NCI-H1930 (cell line): ENCODE measurements at regions not wholly inside any gene's neighbourhood (a gene's known extent, or its start where the extent isn't known, plus 50 kb on each side); places are given as distances from the start of the nearest gene placed in this dataset.

Source experiments
- DNase-seq, 2 experiments: peaks; one replicate each; lab custom pipeline; 2025; lab: John Stamatoyannopoulos, UW

GRCh38 chr14:71636820-71637471, 295.3 kb upstream of the RGS6 start:
- DNase-seq, result no peak

GRCh38 chr14:71638523-71639196, 293.6 kb upstream of the RGS6 start:
- no peak for DNase-seq

GRCh38 chr14:71642715-71643114, 289.5 kb upstream of the RGS6 start:
- no peak for DNase-seq

GRCh38 chr14:71645656-71646055, 286.6 kb upstream of the RGS6 start:
- DNase-seq, result no peak

- DNase-seq, result no peak
Observed at GRCh38 chr14:71646518-71646917, 285.7 kb upstream of the RGS6 start.

GRCh38 chr14:71647086-71647784, 285.0 kb upstream of the RGS6 start:
- DNase-seq, result no peak

GRCh38 chr14:71648725-71649124, 283.5 kb upstream of the RGS6 start:
- no peak for DNase-seq

- DNase-seq, result no peak
Observed at GRCh38 chr14:71650187-71650755, 282.0 kb upstream of the RGS6 start.

- no peak for DNase-seq
Observed at GRCh38 chr14:71651228-71651627, 281.0 kb upstream of the RGS6 start.

GRCh38 chr14:71652368-71652767, 279.9 kb upstream of the RGS6 start:
- no peak for DNase-seq

- DNase-seq, result no peak
Observed at GRCh38 chr14:71654810-71655209, 277.4 kb upstream of the RGS6 start.

GRCh38 chr14:71658261-71658860, 273.9 kb upstream of the RGS6 start:
- DNase-seq, result peak in 1 of 2 experiments; percentile 12

GRCh38 chr14:71659159-71659558, 273.1 kb upstream of the RGS6 start:
- DNase-seq, result no peak

- no peak for DNase-seq
Observed at GRCh38 chr14:71661441-71661840, 270.8 kb upstream of the RGS6 start.

- DNase-seq, result no peak
Observed at GRCh38 chr14:71662291-71662790, 269.9 kb upstream of the RGS6 start.

- DNase-seq, result no peak
Observed at GRCh38 chr14:71665157-71665556, 267.1 kb upstream of the RGS6 start.

- no peak for DNase-seq
Observed at GRCh38 chr14:71665781-71666180, 266.4 kb upstream of the RGS6 start.

GRCh38 chr14:71666571-71667145, 265.6 kb upstream of the RGS6 start:
- no peak for DNase-seq

GRCh38 chr14:71668186-71668912, 263.9 kb upstream of the RGS6 start:
- no peak for DNase-seq

GRCh38 chr14:71672596-71672995, 259.6 kb upstream of the RGS6 start:
- DNase-seq, result no peak
